ENCODE measurements at regions not wholly inside any gene's neighbourhood (a gene's known extent, or its start where the extent isn't known, plus 50 kb on each side); places are given as distances from the start of the nearest gene placed in this dataset.

- Histone ChIP-seq H3K4me3 (no peak overlapping the region), H3K27ac (no peak overlapping the region)
- no peak for TF ChIP-seq CTCF (IDR thresholded peaks at IDR 0.05)
- no peak for DNase-seq (ENCODE audit: low spot score)
Observed at GRCh38 chr19:29113838-29114237, 99.1 kb downstream of the UQCRFS1 start.

DNA sequence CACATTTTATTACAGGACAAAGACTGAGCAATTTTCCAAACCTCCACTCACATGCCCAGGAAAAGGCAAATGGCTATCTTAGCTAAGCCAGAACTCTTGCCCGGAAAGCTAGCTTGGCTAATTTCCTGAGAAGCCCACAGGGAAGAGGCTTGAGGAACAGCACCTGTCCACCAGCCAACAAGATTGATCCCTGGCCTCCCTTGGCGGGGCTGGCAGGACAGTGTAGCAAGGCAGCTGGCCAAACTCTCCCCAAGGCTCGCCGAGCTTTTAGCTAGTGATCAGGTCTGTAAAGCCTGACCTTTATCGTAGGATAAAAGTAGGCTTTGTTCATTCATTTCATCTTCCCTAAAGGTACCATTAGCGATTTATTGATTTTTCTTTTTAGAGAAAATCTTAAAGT, 101.4 kb downstream of the UQCRFS1 start:
- no peak for DNase-seq (ENCODE audit: low spot score)
- H3K4me3 ChIP-seq = no peak overlapping the region
- H3K27ac ChIP-seq = no peak overlapping the region
- TF ChIP-seq CTCF (IDR thresholded peaks at IDR 0.05) = no peak

DNA sequence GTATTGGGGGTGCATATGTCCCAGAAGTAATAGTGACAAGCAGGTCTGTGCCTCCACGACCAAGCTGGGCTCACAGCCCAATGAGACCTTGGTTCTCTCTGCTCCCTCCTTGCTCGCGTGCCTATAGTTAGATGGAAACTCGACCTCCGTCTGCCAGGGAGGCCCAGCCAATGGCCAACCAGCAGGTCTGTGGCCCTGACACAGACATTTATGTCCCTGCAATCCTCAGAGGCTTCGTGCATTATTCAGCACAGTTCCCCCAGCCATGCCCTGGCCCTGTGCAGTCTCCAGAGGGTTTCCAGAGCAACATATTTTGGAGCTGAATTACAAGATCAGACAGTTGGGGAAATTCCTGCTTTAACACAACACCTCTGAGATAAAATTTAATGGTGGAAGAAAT, 105.1 kb downstream of the UQCRFS1 start:
- H3K27ac ChIP-seq = no peak overlapping the region
- no peak for DNase-seq (ENCODE audit: low spot score)
- no peak overlapping the region for H3K4me3 ChIP-seq
- TF ChIP-seq CTCF (IDR thresholded peaks at IDR 0.05) = no peak

GRCh38 chr19:29106346-29106885, 106.5 kb downstream of the UQCRFS1 start:
- no peak for TF ChIP-seq CTCF (IDR thresholded peaks at IDR 0.05)
- H3K27ac ChIP-seq = no peak overlapping the region
- no peak overlapping the region for H3K4me3 ChIP-seq
- DNase-seq (ENCODE audit: low spot score) = no peak

- no peak overlapping the region for H3K4me3 ChIP-seq
- no peak for TF ChIP-seq CTCF (IDR thresholded peaks at IDR 0.05)
- H3K27ac ChIP-seq = no peak overlapping the region
- DNase-seq (ENCODE audit: low spot score) = no peak
Observed at GRCh38 chr19:29105629-29106292, 107.2 kb downstream of the UQCRFS1 start.

DNA sequence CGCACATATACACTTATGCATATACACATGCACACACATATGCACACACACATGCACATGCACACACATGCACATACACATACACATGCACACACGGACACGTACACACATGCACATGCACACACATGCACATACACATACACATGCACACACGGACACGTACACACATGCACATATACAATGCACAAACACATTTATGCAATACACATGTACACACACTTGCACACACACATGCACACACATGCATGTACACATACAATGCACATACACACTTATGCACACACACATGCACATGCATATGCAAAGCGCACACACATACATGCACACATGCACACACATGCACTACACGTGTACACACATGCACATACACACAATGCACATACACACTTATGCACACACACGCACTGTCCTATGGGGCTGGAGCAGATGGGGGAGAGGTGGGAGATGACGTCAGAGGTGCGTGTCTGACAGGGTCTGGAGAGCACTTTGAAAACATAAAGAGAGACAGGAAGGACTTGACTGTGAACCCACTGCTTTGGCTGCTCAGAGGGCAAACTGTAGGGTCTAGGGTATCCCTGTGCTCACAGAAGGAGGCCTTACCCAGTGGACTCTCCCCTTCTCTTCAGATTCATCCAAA, 108.2 kb downstream of the UQCRFS1 start:
- DNase-seq (ENCODE audit: low spot score) = no peak
- no peak overlapping the region for H3K27ac ChIP-seq
- TF ChIP-seq CTCF (IDR thresholded peaks at IDR 0.05) = no peak
- H3K4me3 ChIP-seq = no peak overlapping the region

All from coronary artery (tissue), 2 donors.